ES-I3 (cell line): ENCODE measurements at regions not wholly inside any gene's neighbourhood (a gene's known extent, or its start where the extent isn't known, plus 50 kb on each side); places are given as distances from the start of the nearest gene placed in this dataset.
"Not testable (repeated sequence)": the region's sequence is repeated elsewhere in the genome, so short reads cannot be mapped to it uniquely, and the experiment has no call there.

Experiments
- H3K36me3 ChIP-seq: 2 replicates; pipeline ENCODE4 v1.6.1; 2013; ENCODE audit warnings: mild to moderate bottlenecking, low read length, control low read depth, moderate library complexity; ENCODE audit not compliant: insufficient read depth
- H3K4me1 ChIP-seq: 2 replicates; pipeline ENCODE4 v1.6.1; 2013; ENCODE audit warnings: mild to moderate bottlenecking, control low read depth, low read length; ENCODE audit not compliant: insufficient read depth
- H3K9ac ChIP-seq: 2 replicates; pipeline ENCODE4 v1.6.1; 2013; ENCODE audit warnings: low read depth, mild to moderate bottlenecking, low read length, moderate library complexity
- H3K9me3 ChIP-seq: 2 replicates; pipeline ENCODE4 v1.6.1; 2013; ENCODE audit warnings: mild to moderate bottlenecking, low read length, moderate library complexity; ENCODE audit not compliant: control insufficient read depth, insufficient read depth

GRCh38 chr16:54734156-54734555 lies 196.5 kb upstream of the IRX5 start:
- no peak overlapping the region for H3K9ac ChIP-seq
- no peaks in the 10 kb centered on the region for H3K4me1 ChIP-seq
- H3K36me3 ChIP-seq = no peaks in the 10 kb centered on the region
- H3K9me3 ChIP-seq = peaks cover 3% of the 10 kb centered on the region

- not testable (repeated sequence) for H3K9ac ChIP-seq, H3K36me3 ChIP-seq
Measured at GRCh38 chr16:54727696-54728095, 203.0 kb upstream of the IRX5 start.

GRCh38 chr16:54724346-54724925 lies 206.2 kb upstream of the IRX5 start:
- no peaks in the 10 kb centered on the region for H3K4me1 ChIP-seq

More at GRCh38 chr16:54727696-54728095, 203.0 kb upstream of the IRX5 start:
- H3K4me1 ChIP-seq, H3K9me3 ChIP-seq: not testable (repeated sequence)

GRCh38 chr16:54722210-54722676 lies 208.4 kb upstream of the IRX5 start:
- H3K9me3 ChIP-seq = no peaks in the 10 kb centered on the region
- H3K4me1 ChIP-seq = no peaks in the 10 kb centered on the region
- no peak overlapping the region for H3K9ac ChIP-seq
- no peaks in the 10 kb centered on the region for H3K36me3 ChIP-seq

More at GRCh38 chr16:54724346-54724925, 206.2 kb upstream of the IRX5 start:
- Histone ChIP-seq H3K36me3 (no peaks in the 10 kb centered on the region), H3K9me3 (no peaks in the 10 kb centered on the region), H3K9ac (no peak overlapping the region)

GRCh38 chr16:54720259-54720658 lies 210.4 kb upstream of the IRX5 start:
- Histone ChIP-seq H3K9ac (no peak overlapping the region), H3K36me3 (no peaks in the 10 kb centered on the region), H3K9me3 (no peaks in the 10 kb centered on the region), H3K4me1 (no peaks in the 10 kb centered on the region)

- H3K9ac ChIP-seq = no peak overlapping the region
Measured at GRCh38 chr16:54719624-54720023, 211.0 kb upstream of the IRX5 start.

GRCh38 chr16:54718376-54718775 lies 212.3 kb upstream of the IRX5 start:
- Histone ChIP-seq H3K9ac (no peak overlapping the region), H3K36me3 (no peaks in the 10 kb centered on the region), H3K9me3 (no peaks in the 10 kb centered on the region), H3K4me1 (no peaks in the 10 kb centered on the region)

More at GRCh38 chr16:54719624-54720023, 211.0 kb upstream of the IRX5 start:
- no peaks in the 10 kb centered on the region for H3K36me3 ChIP-seq
- no peaks in the 10 kb centered on the region for H3K9me3 ChIP-seq
- H3K4me1 ChIP-seq = no peaks in the 10 kb centered on the region

DNA sequence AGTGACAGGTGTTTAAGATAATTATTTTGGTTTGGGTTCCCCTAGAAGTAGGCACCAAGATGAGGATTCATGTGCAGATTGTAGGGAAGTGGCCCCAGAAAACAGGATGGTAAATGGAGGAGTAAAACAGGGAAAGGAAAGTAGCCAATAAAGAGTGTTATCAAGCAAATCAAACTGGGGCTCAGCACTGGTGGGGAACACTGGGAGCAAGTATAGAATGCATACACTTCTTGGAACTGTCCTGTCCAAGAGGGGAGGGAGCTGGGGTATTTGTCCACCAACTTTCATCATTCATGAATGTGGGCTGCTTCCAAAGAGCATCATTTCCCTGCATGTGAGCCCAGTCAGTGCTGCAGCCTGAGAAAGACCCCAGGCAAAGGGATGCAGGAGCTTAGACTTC lies 215.7 kb upstream of the IRX5 start:
- H3K4me1 ChIP-seq = no peaks in the 10 kb centered on the region
- H3K9ac ChIP-seq = no peak overlapping the region
- H3K9me3 ChIP-seq = no peaks in the 10 kb centered on the region
- no peaks in the 10 kb centered on the region for H3K36me3 ChIP-seq

DNA sequence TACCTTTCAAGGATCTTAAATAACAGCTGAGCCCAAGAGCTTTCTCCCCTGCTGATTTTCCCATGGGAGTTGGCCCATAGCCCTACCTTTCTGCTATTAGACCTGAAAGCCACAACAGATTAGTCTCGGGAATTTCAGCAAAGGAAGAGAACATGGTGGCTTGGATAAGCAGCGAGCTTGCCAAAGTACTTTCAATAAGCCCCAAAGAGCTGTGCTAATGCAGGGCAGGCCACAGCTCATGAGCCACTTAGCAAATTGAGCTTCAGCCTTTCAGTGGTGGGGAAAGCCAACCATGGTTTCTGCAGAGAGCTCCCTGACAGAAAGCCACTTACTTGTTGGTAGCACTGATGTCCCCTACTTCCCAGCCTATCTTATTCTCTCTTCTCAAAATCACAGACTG lies 217.8 kb upstream of the IRX5 start:
- Histone ChIP-seq H3K4me1 (no peaks in the 10 kb centered on the region), H3K36me3 (no peaks in the 10 kb centered on the region), H3K9ac (no peak overlapping the region), H3K9me3 (no peaks in the 10 kb centered on the region)

- Histone ChIP-seq H3K9me3 (no peaks in the 10 kb centered on the region), H3K9ac (no peak overlapping the region), H3K36me3 (no peaks in the 10 kb centered on the region), H3K4me1 (no peaks in the 10 kb centered on the region)
Measured at GRCh38 chr16:54707813-54708212, 222.9 kb upstream of the IRX5 start.

DNA sequence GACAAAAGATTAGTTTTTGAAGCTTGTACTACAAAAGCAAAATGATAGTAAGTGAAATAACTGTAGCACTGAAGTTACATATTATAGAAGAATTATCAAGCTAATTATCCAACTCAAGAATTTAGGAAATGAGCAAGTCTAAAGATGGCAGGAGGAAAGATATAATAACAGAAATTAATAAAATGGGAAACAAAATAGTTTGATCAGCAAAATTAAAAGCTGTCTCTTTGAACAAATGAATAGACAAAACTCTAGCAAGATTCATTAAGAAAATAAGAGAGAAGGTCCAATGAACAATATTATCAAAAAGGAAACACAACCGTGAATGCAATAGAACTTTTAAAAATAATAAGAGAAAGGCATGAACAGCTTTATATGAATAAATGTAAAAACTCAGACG lies 224.3 kb upstream of the IRX5 start:
- Histone ChIP-seq H3K36me3 (no peaks in the 10 kb centered on the region), H3K9me3 (no peaks in the 10 kb centered on the region), H3K9ac (no peak overlapping the region), H3K4me1 (no peaks in the 10 kb centered on the region)

- Histone ChIP-seq H3K36me3 (no peaks in the 10 kb centered on the region), H3K9me3 (no peaks in the 10 kb centered on the region), H3K9ac (no peak overlapping the region), H3K4me1 (no peaks in the 10 kb centered on the region)
Measured at GRCh38 chr16:54703339-54703738, 227.3 kb upstream of the IRX5 start.

DNA sequence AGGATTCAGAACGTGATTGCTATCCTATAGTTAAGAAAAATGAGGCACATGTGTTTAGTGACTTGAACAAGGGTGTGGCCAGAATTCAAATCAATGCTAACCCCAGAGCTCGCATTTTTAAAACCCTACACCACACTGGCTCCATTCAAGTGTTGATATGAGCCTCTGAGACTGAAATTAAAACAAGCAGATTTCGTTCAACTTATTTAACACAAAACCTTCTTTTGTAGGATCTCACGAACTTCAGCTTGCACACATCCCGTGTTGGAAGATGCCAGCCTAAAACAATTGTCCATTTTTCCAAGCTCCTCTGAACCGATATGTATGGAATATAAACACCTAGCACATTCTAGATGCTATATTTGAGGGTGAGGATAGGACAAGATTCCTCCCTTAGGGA lies 231.0 kb upstream of the IRX5 start:
- Histone ChIP-seq H3K36me3 (no peaks in the 10 kb centered on the region), H3K9me3 (no peaks in the 10 kb centered on the region), H3K9ac (no peak overlapping the region), H3K4me1 (no peaks in the 10 kb centered on the region)

DNA sequence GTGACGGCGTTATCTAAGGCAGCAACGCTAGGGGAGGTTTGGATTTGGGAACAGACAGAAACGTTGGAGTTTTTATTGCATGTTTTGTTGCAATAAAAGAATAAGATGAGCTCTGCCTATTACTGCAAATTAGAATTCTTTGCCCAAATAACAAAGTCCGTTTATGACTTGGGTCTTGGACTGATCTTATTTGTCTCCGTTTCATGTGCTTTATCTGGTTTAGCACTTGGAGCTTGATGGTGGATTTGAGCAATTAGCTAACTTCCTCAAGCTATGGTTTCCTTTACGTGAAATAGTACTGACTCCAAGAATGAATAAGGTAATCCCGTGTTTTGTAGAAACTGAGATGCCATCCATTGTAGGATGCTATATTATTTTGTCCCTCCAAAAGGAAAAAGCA lies 233.0 kb upstream of the IRX5 start:
- no peak overlapping the region for H3K9ac ChIP-seq
- no peaks in the 10 kb centered on the region for H3K4me1 ChIP-seq
- no peaks in the 10 kb centered on the region for H3K9me3 ChIP-seq

DNA sequence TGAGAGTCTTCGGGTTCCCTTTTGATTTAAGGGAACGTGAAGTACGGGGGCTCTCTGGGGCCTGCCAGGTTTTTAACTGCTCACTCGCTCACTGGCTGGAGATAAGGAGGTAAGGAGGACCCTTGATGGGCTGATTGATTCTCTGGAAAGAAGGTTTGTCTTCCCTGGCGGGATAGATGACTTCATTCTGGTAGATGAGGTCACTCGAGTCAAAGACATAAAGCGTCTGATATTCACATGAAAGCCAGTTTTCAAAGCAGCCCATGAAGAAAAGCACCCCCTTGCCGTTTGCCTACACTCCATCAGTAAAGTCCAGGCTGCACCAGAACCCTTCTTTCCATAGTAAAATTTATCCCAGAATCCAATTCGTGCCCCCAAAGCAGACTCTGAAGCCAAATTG lies 233.7 kb upstream of the IRX5 start:
- no peaks in the 10 kb centered on the region for H3K9me3 ChIP-seq
- H3K36me3 ChIP-seq = no peaks in the 10 kb centered on the region
- H3K4me1 ChIP-seq = no peaks in the 10 kb centered on the region
- H3K9ac ChIP-seq = no peak overlapping the region

More for the DNA sequence above, 233.0 kb upstream of the IRX5 start:
- H3K36me3 ChIP-seq = no peaks in the 10 kb centered on the region

DNA sequence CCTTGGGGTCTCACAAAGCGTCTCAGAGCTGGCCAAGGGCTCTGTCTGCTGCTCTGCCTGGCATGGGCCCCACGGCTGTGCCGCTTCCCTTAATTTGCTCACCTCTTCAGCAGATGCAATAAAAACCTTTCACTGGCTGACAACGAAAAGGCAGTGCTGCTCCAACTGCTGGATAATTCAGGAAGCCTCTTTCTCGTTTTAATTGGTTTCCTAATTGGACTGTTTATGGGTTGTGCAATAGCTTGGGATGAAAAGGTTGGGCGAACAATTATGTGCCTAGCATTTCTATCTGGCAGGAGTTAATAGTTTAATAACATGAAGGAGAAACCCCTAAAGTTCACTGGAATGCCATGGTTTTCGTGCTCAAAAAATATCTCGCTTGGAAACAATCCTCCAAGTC lies 234.1 kb upstream of the IRX5 start:
- no peaks in the 10 kb centered on the region for H3K9me3 ChIP-seq
- H3K4me1 ChIP-seq = no peaks in the 10 kb centered on the region
- no peak overlapping the region for H3K9ac ChIP-seq
- H3K36me3 ChIP-seq = no peaks in the 10 kb centered on the region
